Fibroblast of lung (primary cell): ENCODE measurements at regions not wholly inside any gene's neighbourhood (a gene's known extent, or its start where the extent isn't known, plus 50 kb on each side); places are given as distances from the start of the nearest gene placed in this dataset.

Source experiments
- DNase-seq, 2 donors: peaks; one replicate each; pipeline versions ENCODE4 v3.0.0 to v3.0.0-alpha.2; 2010; ENCODE audit warnings: low read depth in 2 of 2
- H2AFZ ChIP-seq: 2 replicates; pipeline ENCODE4 v1.5.1; 2012; ENCODE audit warnings: low read length, control low read depth, inconsistent platforms
- H3K27ac ChIP-seq: 2 replicates; pipeline ENCODE4 v1.5.1; 2011; ENCODE audit warnings: low read length, control low read depth; ENCODE audit not compliant: insufficient read depth
- H3K27me3 ChIP-seq: 2 replicates; pipeline ENCODE4 v1.5.1; 2011; ENCODE audit warnings: mild to moderate bottlenecking, low read length; ENCODE audit not compliant: control insufficient read depth, insufficient read depth
- H3K36me3 ChIP-seq: 2 replicates; pipeline ENCODE4 v1.5.1; 2011; ENCODE audit warnings: low read length; ENCODE audit not compliant: control insufficient read depth, insufficient read depth
- H3K4me1 ChIP-seq: 2 replicates; pipeline ENCODE4 v1.5.1; 2011; ENCODE audit warnings: low read length; ENCODE audit not compliant: control insufficient read depth, insufficient read depth; ENCODE audit errors: extremely low read depth
- H3K4me2 ChIP-seq: 2 replicates; pipeline ENCODE4 v1.5.1; 2011; ENCODE audit warnings: low read length, control low read depth; ENCODE audit not compliant: insufficient read depth; ENCODE audit errors: extremely low read depth
- H3K4me3 ChIP-seq, 4 experiments: fragments of 200-600 bp in 1 of 4; sonication (generic) in 1 of 4; replicated peaks in 1 of 4; 2 replicates each; pipeline ENCODE4 v1.5.1; 2011 to 2016; ENCODE audit warnings: low read length in 4 of 4, low read depth in 3 of 4, mild to moderate bottlenecking in 3 of 4, control low read depth in 2 of 4, inconsistent platforms in 1 of 4, mixed read lengths in 1 of 4; ENCODE audit not compliant: insufficient read depth in 1 of 4; ENCODE audit errors: control extremely low read depth in 1 of 4
- H3K79me2 ChIP-seq: 2 replicates; pipeline ENCODE4 v1.5.1; 2012; ENCODE audit warnings: mild to moderate bottlenecking, low read length, inconsistent platforms; ENCODE audit not compliant: control insufficient read depth, insufficient read depth
- H3K9ac ChIP-seq: 2 replicates; pipeline ENCODE4 v1.5.1; 2011; ENCODE audit warnings: mild to moderate bottlenecking, low read length, control low read depth; ENCODE audit not compliant: insufficient read depth
- H3K9me3 ChIP-seq: 2 replicates; pipeline ENCODE4 v1.5.1; 2012; ENCODE audit warnings: low read depth, low read length; ENCODE audit not compliant: control insufficient read depth, insufficient read depth
- H4K20me1 ChIP-seq: 2 replicates; pipeline ENCODE4 v1.5.1; 2011; ENCODE audit warnings: low read length; ENCODE audit not compliant: control insufficient read depth, insufficient read depth; ENCODE audit errors: extremely low read depth
- CTCF ChIP-seq, 2 donors: IDR thresholded peaks in 1 of 2; conservative IDR thresholded peaks in 1 of 2; 1 replicate in 1 of 2; 2 replicates in 1 of 2; pipeline ENCODE4 v1.5.1; 2011 to 2012; ENCODE audit warnings: low read length in 2 of 2, control low read depth in 1 of 2, inconsistent platforms in 1 of 2, low read depth in 1 of 2, mild to moderate bottlenecking in 1 of 2
- EZH2 ChIP-seq: IDR thresholded peaks from 2 replicates; pipeline ENCODE4 v1.5.1; 2012; ENCODE audit warnings: low read length, control low read depth, mild to moderate bottlenecking; ENCODE audit errors: missing control alignments

DNA sequence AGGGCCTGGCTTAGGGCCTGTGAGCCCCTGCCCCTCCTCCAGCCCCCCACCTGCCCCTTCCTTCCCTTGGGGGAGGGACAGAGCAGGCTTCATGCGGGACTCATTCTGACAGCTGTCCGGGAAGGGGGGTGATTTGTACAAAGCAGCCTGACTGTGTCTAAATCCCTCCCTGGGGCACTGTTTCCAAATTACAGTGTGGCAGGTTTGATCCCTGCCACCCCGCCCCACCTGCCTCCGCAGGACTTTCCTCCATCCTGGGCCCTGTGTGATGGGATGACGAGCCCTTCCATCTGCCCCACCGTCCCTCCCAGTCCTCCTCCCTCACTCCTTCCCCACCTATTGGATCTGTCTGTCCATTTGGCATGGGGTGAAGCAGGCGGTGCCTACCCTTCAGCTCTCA is 363.9 kb downstream of the BCL11B start:
- no peaks in the 10 kb centered on the region for H4K20me1 ChIP-seq
- H3K79me2 ChIP-seq = no peaks in the 10 kb centered on the region
- TF ChIP-seq CTCF (conservative IDR thresholded peaks at IDR 0.05 in 1 of 2, IDR thresholded peaks at IDR 0.05 in 1 of 2; ENCODE audit: low read depth in 1 of 2, low read length in 2 of 2) (no peak), EZH2 (no peak)
- no peaks in the 10 kb centered on the region for H3K27me3 ChIP-seq
- H3K9ac ChIP-seq = no peak overlapping the region
- H3K9me3 ChIP-seq = no peaks in the 10 kb centered on the region
- H3K4me3 ChIP-seq = no peak overlapping the region
- no peak for DNase-seq
- H3K4me2 ChIP-seq = no peak overlapping the region
- no peak overlapping the region for H2AFZ ChIP-seq
- no peak overlapping the region for H3K27ac ChIP-seq
- H3K4me1 ChIP-seq = no peaks in the 10 kb centered on the region
- H3K36me3 ChIP-seq = no peaks in the 10 kb centered on the region

- Histone ChIP-seq H3K4me2 (no peak overlapping the region), H3K9me3 (no peaks in the 10 kb centered on the region), H3K79me2 (no peaks in the 10 kb centered on the region), H4K20me1 (no peaks in the 10 kb centered on the region), H3K27me3 (no peaks in the 10 kb centered on the region), H3K27ac (no peak overlapping the region), H3K36me3 (no peaks in the 10 kb centered on the region), H3K9ac (no peak overlapping the region), H2AFZ (no peak overlapping the region), H3K4me3 (no peak overlapping the region), H3K4me1 (no peaks in the 10 kb centered on the region)
- peak; percentile 19 to 80 for DNase-seq
- TF ChIP-seq EZH2 = no peak
Observed at GRCh38 chr14:98909251-98909944, 362.6 kb downstream of the BCL11B start.

GRCh38 chr14:98910061-98910460 is 361.9 kb downstream of the BCL11B start:
- Histone ChIP-seq H3K9me3 (no peaks in the 10 kb centered on the region), H3K27me3 (no peaks in the 10 kb centered on the region), H3K4me3 (no peak overlapping the region), H3K4me1 (no peaks in the 10 kb centered on the region), H3K4me2 (no peak overlapping the region), H4K20me1 (no peaks in the 10 kb centered on the region), H2AFZ (no peak overlapping the region), H3K36me3 (no peaks in the 10 kb centered on the region), H3K79me2 (no peaks in the 10 kb centered on the region), H3K27ac (no peak overlapping the region), H3K9ac (no peak overlapping the region)
- DNase-seq = no peak
- TF ChIP-seq EZH2 (no peak), CTCF (conservative IDR thresholded peaks at IDR 0.05 in 1 of 2, IDR thresholded peaks at IDR 0.05 in 1 of 2; ENCODE audit: low read depth in 1 of 2, low read length in 2 of 2) (no peak)
